Naive thymus-derived CD8-positive, alpha-beta T cell (primary cell): ENCODE measurements at regions not wholly inside any gene's neighbourhood (a gene's known extent, or its start where the extent isn't known, plus 50 kb on each side); places are given as distances from the start of the nearest gene placed in this dataset.

Source experiments
- ATAC-seq, 2 donors: fragments of 150-1000 bp; cut with Tn5 transposase in 1 of 2; sonication (Bioruptor Pico), chemical (Tn5 transposase) in 1 of 2; 1 replicate in 1 of 2; 2 replicates in 1 of 2; pipeline ENCODE4 v1.10.0; 2021; ENCODE audit warnings: mild to moderate bottlenecking in 2 of 2, moderate library complexity in 2 of 2
- POLR2A ChIA-PET: fragments of 350-600 bp; sonication (Branson Sonifier 250); formaldehyde crosslinking; loops from one replicate; lab custom pipeline; 2021; ENCODE audit warnings: antibody characterized with exemption; lab: Charles Lee
- DNase-seq, 10 donors: peaks; one replicate each; pipeline versions ENCODE4 v3.0.0 to v3.0.0-alpha.2; 2020 to 2022
- H3K27ac Mint-ChIP-seq, 10 donors: one replicate each; pipeline ENCODE4 v1.8.0; 2020 to 2022; ENCODE audit warnings: mild to moderate bottlenecking in 10 of 10, mixed read lengths in 10 of 10, moderate library complexity in 4 of 10, inconsistent platforms in 1 of 10
- H3K27me3 Mint-ChIP-seq, 5 donors: one replicate each; pipeline ENCODE4 v1.8.0; 2021 to 2022; ENCODE audit warnings: mixed read lengths in 5 of 5
- H3K36me3 Mint-ChIP-seq, 3 donors: one replicate each; pipeline ENCODE4 v1.8.0; 2020 to 2022; ENCODE audit warnings: mixed read lengths in 3 of 3, mild to moderate bottlenecking in 2 of 3, inconsistent platforms in 1 of 3
- H3K4me1 Mint-ChIP-seq, 4 donors: one replicate each; pipeline ENCODE4 v1.8.0; 2021 to 2022; ENCODE audit warnings: mixed read lengths in 4 of 4
- H3K4me3 Mint-ChIP-seq, 10 donors: one replicate each; pipeline ENCODE4 v1.8.0; 2020 to 2022; ENCODE audit warnings: mild to moderate bottlenecking in 10 of 10, mixed read lengths in 10 of 10, moderate library complexity in 6 of 10, inconsistent platforms in 1 of 10
- H3K9me3 Mint-ChIP-seq, 9 donors: one replicate each; pipeline ENCODE4 v1.8.0; 2020 to 2022; ENCODE audit warnings: mixed read lengths in 9 of 9, mild to moderate bottlenecking in 3 of 9, inconsistent platforms in 1 of 9, moderate library complexity in 1 of 9

DNA sequence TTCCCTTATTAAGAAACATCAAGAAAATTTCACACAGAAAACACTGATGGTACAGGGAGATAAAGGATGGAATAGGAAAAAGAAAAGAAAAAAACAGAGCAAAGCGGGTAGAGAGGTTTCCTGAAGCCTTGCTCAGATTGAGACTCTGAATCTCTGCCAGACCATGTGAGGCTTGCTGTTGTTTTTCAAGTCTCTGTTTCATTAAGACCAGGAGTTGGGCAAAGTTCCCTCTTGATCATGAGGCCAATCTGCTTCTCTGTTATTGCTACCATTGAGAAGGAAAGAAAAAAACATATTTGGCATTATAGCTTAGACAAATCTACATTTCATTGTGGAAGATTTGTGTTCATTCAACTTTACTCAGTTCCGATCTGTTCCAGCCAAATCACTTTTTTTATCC lies 201.6 kb upstream of the SOX9 start:
- Mint-ChIP-seq H3K27me3 (peaks cover 0 to 8% (median 0%) of the 10 kb centered on the region in 5 donors), H3K36me3 (no peaks in the 10 kb centered on the region), H3K4me1 (peaks cover 0 to 4% (median 0%) of the 10 kb centered on the region in 4 donors), H3K27ac (no peak overlapping the region), H3K4me3 (no peak overlapping the region), H3K9me3 (peaks cover 0 to 26% (median 3%) of the 10 kb centered on the region in 9 donors)
- ATAC-seq (no peak), DNase-seq (no peak)
- POLR2A ChIA-PET = no interaction called here

GRCh38 chr17:71919896-71920295 lies 200.9 kb upstream of the SOX9 start:
- ATAC-seq (no peak), DNase-seq (no peak)
- H3K9me3 Mint-ChIP-seq = peaks cover 0 to 26% (median 4%) of the 10 kb centered on the region in 9 donors
- H3K36me3 Mint-ChIP-seq = no peaks in the 10 kb centered on the region
- no peak overlapping the region for H3K27ac Mint-ChIP-seq
- peaks cover 0 to 8% (median 0%) of the 10 kb centered on the region in 5 donors for H3K27me3 Mint-ChIP-seq
- no peak overlapping the region for H3K4me3 Mint-ChIP-seq
- peaks cover 0 to 4% (median 0%) of the 10 kb centered on the region in 4 donors for H3K4me1 Mint-ChIP-seq
- POLR2A ChIA-PET = no interaction called here

DNA sequence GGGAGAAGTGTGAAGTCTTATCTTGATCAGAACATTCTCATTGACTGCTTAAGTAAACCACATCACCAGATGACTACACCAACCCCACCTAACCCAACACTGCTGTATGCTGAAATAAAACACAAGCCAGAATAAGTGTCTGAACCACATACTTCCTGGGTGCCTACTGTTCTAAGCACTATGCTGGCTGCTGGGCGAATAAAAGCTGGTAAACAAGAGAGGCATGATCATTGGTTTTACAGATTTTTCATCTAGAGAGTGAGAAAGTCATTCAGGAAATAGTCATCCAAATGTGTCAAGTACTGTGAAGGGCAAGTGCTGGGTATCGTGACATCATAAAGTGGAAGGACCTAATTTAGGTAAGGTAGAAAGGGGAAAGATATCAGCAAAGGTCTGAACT lies 199.0 kb upstream of the SOX9 start:
- ATAC-seq = peak; percentile 68 to 71
- peaks cover 0 to 23% (median 4%) of the 10 kb centered on the region in 9 donors for H3K9me3 Mint-ChIP-seq
- peaks cover 0 to 4% (median 0%) of the 10 kb centered on the region in 4 donors for H3K4me1 Mint-ChIP-seq
- H3K4me3 Mint-ChIP-seq = peak overlapping the region in 1 of 10 donors; percentile 4
- peak overlapping the region in 3 of 10 donors; percentile 0 to 12 (median 10) for H3K27ac Mint-ChIP-seq
- H3K27me3 Mint-ChIP-seq = peaks cover 0 to 8% (median 0%) of the 10 kb centered on the region in 5 donors
- POLR2A ChIA-PET = no interaction called here
- H3K36me3 Mint-ChIP-seq = no peaks in the 10 kb centered on the region
- DNase-seq = peak in 4 of 10 donors; percentile 9 to 26 (median 18)

- H3K4me1 Mint-ChIP-seq = peaks cover 0 to 4% (median 0%) of the 10 kb centered on the region in 4 donors
- DNase-seq (no peak), ATAC-seq (no peak)
- POLR2A ChIA-PET = no interaction called here
- H3K9me3 Mint-ChIP-seq = peaks cover 0 to 23% (median 4%) of the 10 kb centered on the region in 9 donors
- no peaks in the 10 kb centered on the region for H3K36me3 Mint-ChIP-seq
- peak overlapping the region in 2 of 10 donors; percentile 10 to 12 for H3K27ac Mint-ChIP-seq
- peaks cover 0 to 7% (median 0%) of the 10 kb centered on the region in 5 donors for H3K27me3 Mint-ChIP-seq
- H3K4me3 Mint-ChIP-seq = no peak overlapping the region
Measured at GRCh38 chr17:71922439-71922838, 198.4 kb upstream of the SOX9 start.

- H3K9me3 Mint-ChIP-seq = peaks cover 0 to 22% (median 2%) of the 10 kb centered on the region in 9 donors
- DNase-seq (no peak), ATAC-seq (no peak)
- H3K4me3 Mint-ChIP-seq = no peak overlapping the region
- peaks cover 0 to 2% (median 0%) of the 10 kb centered on the region in 4 donors for H3K4me1 Mint-ChIP-seq
- peaks cover 0 to 2% (median 0%) of the 10 kb centered on the region in 5 donors for H3K27me3 Mint-ChIP-seq
- H3K36me3 Mint-ChIP-seq = no peaks in the 10 kb centered on the region
- POLR2A ChIA-PET = no interaction called here
- no peak overlapping the region for H3K27ac Mint-ChIP-seq
Measured at GRCh38 chr17:71926746-71927398, 193.9 kb upstream of the SOX9 start.

GRCh38 chr17:71933306-71933705 lies 187.5 kb upstream of the SOX9 start:
- Mint-ChIP-seq H3K4me3 (no peak overlapping the region), H3K4me1 (no peaks in the 10 kb centered on the region), H3K36me3 (no peaks in the 10 kb centered on the region), H3K9me3 (peaks cover 0 to 9% (median 0%) of the 10 kb centered on the region in 9 donors), H3K27me3 (peaks cover 0 to 2% (median 0%) of the 10 kb centered on the region in 5 donors), H3K27ac (no peak overlapping the region)
- POLR2A ChIA-PET = no interaction called here
- DNase-seq = no peak
- no peak for ATAC-seq

- H3K4me1 Mint-ChIP-seq = no peaks in the 10 kb centered on the region
- H3K27ac Mint-ChIP-seq = no peak overlapping the region
- H3K27me3 Mint-ChIP-seq = peaks cover 0 to 2% (median 0%) of the 10 kb centered on the region in 5 donors
- H3K9me3 Mint-ChIP-seq = peaks cover 0 to 9% (median 0%) of the 10 kb centered on the region in 9 donors
- DNase-seq (no peak), ATAC-seq (no peak)
- H3K36me3 Mint-ChIP-seq = no peaks in the 10 kb centered on the region
- POLR2A ChIA-PET = no interaction called here
- no peak overlapping the region for H3K4me3 Mint-ChIP-seq
Measured at GRCh38 chr17:71934520-71934919, 186.3 kb upstream of the SOX9 start.

- Mint-ChIP-seq H3K9me3 (peaks cover 0 to 9% (median 0%) of the 10 kb centered on the region in 9 donors), H3K4me3 (no peak overlapping the region), H3K36me3 (no peaks in the 10 kb centered on the region), H3K27me3 (peaks cover 0 to 2% (median 0%) of the 10 kb centered on the region in 5 donors), H3K4me1 (no peaks in the 10 kb centered on the region), H3K27ac (no peak overlapping the region)
- no peak for ATAC-seq
- POLR2A ChIA-PET = no interaction called here
- no peak for DNase-seq
Measured at GRCh38 chr17:71935341-71935740, 185.5 kb upstream of the SOX9 start.

DNA sequence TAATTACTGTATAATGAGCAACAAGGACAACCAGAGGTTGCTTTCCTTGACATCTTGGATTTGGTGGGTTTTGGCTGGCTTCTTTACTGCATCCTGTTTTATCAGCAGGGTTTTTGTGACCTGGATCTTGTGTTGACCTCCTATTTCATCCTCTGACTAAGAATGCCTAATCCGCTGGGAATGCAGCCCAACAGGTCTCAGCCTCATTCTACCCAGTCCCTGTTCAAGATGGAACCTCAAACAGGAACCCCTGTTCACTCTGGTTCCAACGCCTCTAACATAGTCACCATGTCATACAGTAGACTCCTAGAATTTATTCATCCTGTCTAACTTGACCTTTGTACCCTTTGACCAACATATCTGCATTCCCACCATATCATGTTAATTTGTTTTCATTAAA lies 183.8 kb upstream of the SOX9 start:
- no peaks in the 10 kb centered on the region for H3K36me3 Mint-ChIP-seq
- H3K4me1 Mint-ChIP-seq = no peaks in the 10 kb centered on the region
- POLR2A ChIA-PET = no interaction called here
- H3K27me3 Mint-ChIP-seq = peaks cover 0 to 2% (median 0%) of the 10 kb centered on the region in 5 donors
- no peak for ATAC-seq
- H3K27ac Mint-ChIP-seq = no peak overlapping the region
- H3K4me3 Mint-ChIP-seq = no peak overlapping the region
- peaks cover 0 to 4% (median 0%) of the 10 kb centered on the region in 9 donors for H3K9me3 Mint-ChIP-seq
- DNase-seq = no peak

GRCh38 chr17:71937914-71938313 lies 182.9 kb upstream of the SOX9 start:
- Mint-ChIP-seq H3K36me3 (no peaks in the 10 kb centered on the region), H3K4me1 (no peaks in the 10 kb centered on the region), H3K27ac (no peak overlapping the region), H3K27me3 (peaks cover 0 to 2% (median 0%) of the 10 kb centered on the region in 5 donors), H3K9me3 (peaks cover 0 to 7% (median 0%) of the 10 kb centered on the region in 9 donors), H3K4me3 (no peak overlapping the region)
- ATAC-seq (no peak), DNase-seq (no peak)
- POLR2A ChIA-PET = no interaction called here

DNA sequence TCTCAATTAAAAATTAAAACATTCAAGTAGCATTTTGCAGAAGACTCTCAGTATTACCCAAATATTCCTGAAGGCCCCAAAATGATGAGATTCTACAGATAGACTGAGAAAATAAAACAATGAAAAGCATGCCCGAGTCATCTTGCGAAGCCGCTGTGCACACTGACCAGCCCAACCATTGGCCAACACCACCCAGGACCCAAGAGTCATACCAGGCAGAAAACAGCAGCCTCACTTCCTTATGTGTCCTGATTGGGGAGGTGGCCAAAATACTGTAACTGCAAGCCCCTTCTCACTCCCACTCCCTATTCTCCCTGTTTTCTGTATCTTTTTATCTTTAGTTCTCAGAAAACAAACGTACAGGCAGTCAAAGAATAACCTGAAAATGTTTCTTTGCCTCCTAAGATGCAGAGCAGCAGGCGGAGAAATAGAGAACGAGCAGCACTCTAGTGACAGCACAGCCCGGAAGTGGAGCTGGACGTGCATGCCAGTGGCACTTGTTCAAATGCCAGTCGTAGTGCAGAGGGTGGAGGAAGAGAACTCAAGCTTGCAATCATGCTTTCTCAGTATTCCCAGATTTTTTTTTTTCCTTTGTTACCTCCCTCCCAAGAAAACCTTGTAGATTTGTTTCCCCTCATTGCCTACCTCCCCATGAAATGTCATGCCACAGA lies 182.3 kb upstream of the SOX9 start:
- Mint-ChIP-seq H3K4me1 (no peaks in the 10 kb centered on the region), H3K27me3 (peaks cover 0 to 2% (median 0%) of the 10 kb centered on the region in 5 donors), H3K27ac (no peak overlapping the region), H3K4me3 (no peak overlapping the region), H3K36me3 (no peaks in the 10 kb centered on the region), H3K9me3 (peaks cover 0 to 12% (median 0%) of the 10 kb centered on the region in 9 donors)
- DNase-seq (no peak), ATAC-seq (no peak)
- POLR2A ChIA-PET = no interaction called here

GRCh38 chr17:71941920-71942319 lies 178.9 kb upstream of the SOX9 start:
- Mint-ChIP-seq H3K4me3 (no peak overlapping the region), H3K27ac (no peak overlapping the region), H3K27me3 (peaks cover 0 to 2% (median 0%) of the 10 kb centered on the region in 5 donors), H3K36me3 (peaks cover 0 to 4% (median 0%) of the 10 kb centered on the region in 3 donors), H3K4me1 (no peaks in the 10 kb centered on the region), H3K9me3 (peaks cover 0 to 34% (median 2%) of the 10 kb centered on the region in 9 donors)
- DNase-seq = no peak
- ATAC-seq = no peak
- POLR2A ChIA-PET = no interaction called here

GRCh38 chr17:71942626-71943025 lies 178.2 kb upstream of the SOX9 start:
- Mint-ChIP-seq H3K4me3 (no peak overlapping the region), H3K27ac (no peak overlapping the region), H3K9me3 (peaks cover 0 to 40% (median 2%) of the 10 kb centered on the region in 9 donors), H3K36me3 (peaks cover 0 to 4% (median 0%) of the 10 kb centered on the region in 3 donors), H3K27me3 (peaks cover 0 to 2% (median 0%) of the 10 kb centered on the region in 5 donors), H3K4me1 (no peaks in the 10 kb centered on the region)
- POLR2A ChIA-PET = no interaction called here
- DNase-seq (no peak), ATAC-seq (no peak)
